ENCODE measurements at regions not wholly inside any gene's neighbourhood (a gene's known extent, or its start where the extent isn't known, plus 50 kb on each side); places are given as distances from the start of the nearest gene placed in this dataset.
A peak's percentile ranks its signal among the peaks of the same experiment; 100 is the strongest.

- Histone ChIP-seq H3K27ac (ENCODE audit: low read depth in 2 of 2, low read length in 2 of 2) (no peak overlapping the region), H3K27me3 (ENCODE audit: control insufficient read depth, insufficient read depth, low read length) (no peaks in the 10 kb centered on the region), H3K4me1 (ENCODE audit: control insufficient read depth in 2 of 3, insufficient read depth in 2 of 3, low read depth in 1 of 3, low read length in 3 of 3) (no peaks in the 10 kb centered on the region), H3K4me3 (ENCODE audit: low read length in 3 of 3) (no peak overlapping the region), H3K9me3 (ENCODE audit: control insufficient read depth in 2 of 3, insufficient read depth in 1 of 3, low read length in 3 of 3) (no peaks in the 10 kb centered on the region), H3K9ac (ENCODE audit: low read length in 3 of 3) (no peak overlapping the region), H3K36me3 (ENCODE audit: control insufficient read depth in 2 of 3, insufficient read depth in 3 of 3, low read length in 3 of 3) (no peaks in the 10 kb centered on the region)
- FAIRE-seq (no peak), DNase-seq (no peak)
- intact Hi-C loops (cut with DNase I): no loop called here
- TF ChIP-seq, protein P1, sequence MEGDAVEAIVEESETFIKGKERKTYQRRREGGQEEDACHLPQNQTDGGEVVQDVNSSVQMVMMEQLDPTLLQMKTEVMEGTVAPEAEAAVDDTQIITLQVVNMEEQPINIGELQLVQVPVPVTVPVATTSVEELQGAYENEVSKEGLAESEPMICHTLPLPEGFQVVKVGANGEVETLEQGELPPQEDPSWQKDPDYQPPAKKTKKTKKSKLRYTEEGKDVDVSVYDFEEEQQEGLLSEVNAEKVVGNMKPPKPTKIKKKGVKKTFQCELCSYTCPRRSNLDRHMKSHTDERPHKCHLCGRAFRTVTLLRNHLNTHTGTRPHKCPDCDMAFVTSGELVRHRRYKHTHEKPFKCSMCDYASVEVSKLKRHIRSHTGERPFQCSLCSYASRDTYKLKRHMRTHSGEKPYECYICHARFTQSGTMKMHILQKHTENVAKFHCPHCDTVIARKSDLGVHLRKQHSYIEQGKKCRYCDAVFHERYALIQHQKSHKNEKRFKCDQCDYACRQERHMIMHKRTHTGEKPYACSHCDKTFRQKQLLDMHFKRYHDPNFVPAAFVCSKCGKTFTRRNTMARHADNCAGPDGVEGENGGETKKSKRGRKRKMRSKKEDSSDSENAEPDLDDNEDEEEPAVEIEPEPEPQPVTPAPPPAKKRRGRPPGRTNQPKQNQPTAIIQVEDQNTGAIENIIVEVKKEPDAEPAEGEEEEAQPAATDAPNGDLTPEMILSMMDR (IDR thresholded peaks at IDR 0.05; ENCODE audit: borderline replicate concordance, extremely low read depth, insufficient read depth): no peak
These were observed 1096.0 kb upstream of the FLRT2 start for GRCh38 chr14:84433961-84434360.

DNA sequence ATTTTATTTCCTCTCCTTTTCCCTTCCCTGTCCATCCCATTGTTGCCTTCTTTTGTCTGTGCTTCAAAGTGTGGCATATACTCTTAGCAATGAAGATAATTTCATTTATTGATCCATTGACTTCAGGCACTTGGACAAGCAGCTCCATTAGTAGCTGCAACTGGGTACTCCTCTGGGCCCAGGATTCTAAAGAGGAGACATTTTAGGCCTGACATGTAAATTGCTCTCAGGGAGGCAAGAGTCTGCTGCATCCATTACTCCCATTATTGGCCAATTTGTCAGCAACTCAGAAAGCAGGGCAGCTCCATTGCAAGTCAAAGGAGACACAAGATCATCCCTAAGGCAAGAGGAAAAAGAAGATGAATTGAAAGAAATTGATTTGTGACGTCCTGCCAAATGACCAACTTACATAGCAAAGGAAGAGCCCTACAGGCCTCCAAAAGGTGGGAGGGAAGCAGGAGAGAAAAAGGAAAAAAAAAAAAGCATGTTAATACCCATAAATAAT lies 1094.1 kb upstream of the FLRT2 start:
- no peak overlapping the region for H3K27ac ChIP-seq (ENCODE audit: low read depth in 2 of 2, low read length in 2 of 2)
- no peaks in the 10 kb centered on the region for H3K36me3 ChIP-seq (ENCODE audit: control insufficient read depth in 2 of 3, insufficient read depth in 3 of 3, low read length in 3 of 3)
- H3K9ac ChIP-seq (ENCODE audit: low read length in 3 of 3): no peak overlapping the region
- DNase-seq (no peak), FAIRE-seq (no peak)
- intact Hi-C loops (cut with DNase I): no loop called here
- no peaks in the 10 kb centered on the region for H3K27me3 ChIP-seq (ENCODE audit: control insufficient read depth, insufficient read depth, low read length)
- no peak overlapping the region for H3K4me3 ChIP-seq (ENCODE audit: low read length in 3 of 3)
- H3K9me3 ChIP-seq (ENCODE audit: control insufficient read depth in 2 of 3, insufficient read depth in 1 of 3, low read length in 3 of 3): no peaks in the 10 kb centered on the region
- H3K4me1 ChIP-seq (ENCODE audit: control insufficient read depth in 2 of 3, insufficient read depth in 2 of 3, low read depth in 1 of 3, low read length in 3 of 3): no peaks in the 10 kb centered on the region
- TF ChIP-seq, protein P1 (IDR thresholded peaks at IDR 0.05; ENCODE audit: borderline replicate concordance, extremely low read depth, insufficient read depth): no peak

GRCh38 chr14:84436528-84436927 lies 1093.4 kb upstream of the FLRT2 start:
- no peak for FAIRE-seq
- H3K27ac ChIP-seq (ENCODE audit: low read depth in 2 of 2, low read length in 2 of 2): no peak overlapping the region
- no peaks in the 10 kb centered on the region for H3K9me3 ChIP-seq (ENCODE audit: control insufficient read depth in 2 of 3, insufficient read depth in 1 of 3, low read length in 3 of 3)
- peak in 2 of 5 donors; percentile 30 to 38 for DNase-seq
- H3K27me3 ChIP-seq (ENCODE audit: control insufficient read depth, insufficient read depth, low read length): no peaks in the 10 kb centered on the region
- H3K4me3 ChIP-seq (ENCODE audit: low read length in 3 of 3): no peak overlapping the region
- no peaks in the 10 kb centered on the region for H3K36me3 ChIP-seq (ENCODE audit: control insufficient read depth in 2 of 3, insufficient read depth in 3 of 3, low read length in 3 of 3)
- intact Hi-C loops (cut with DNase I): no loop called here
- no peaks in the 10 kb centered on the region for H3K4me1 ChIP-seq (ENCODE audit: control insufficient read depth in 2 of 3, insufficient read depth in 2 of 3, low read depth in 1 of 3, low read length in 3 of 3)
- TF ChIP-seq, protein P1 (IDR thresholded peaks at IDR 0.05; ENCODE audit: borderline replicate concordance, extremely low read depth, insufficient read depth): no peak
- no peak overlapping the region for H3K9ac ChIP-seq (ENCODE audit: low read length in 3 of 3)

DNA sequence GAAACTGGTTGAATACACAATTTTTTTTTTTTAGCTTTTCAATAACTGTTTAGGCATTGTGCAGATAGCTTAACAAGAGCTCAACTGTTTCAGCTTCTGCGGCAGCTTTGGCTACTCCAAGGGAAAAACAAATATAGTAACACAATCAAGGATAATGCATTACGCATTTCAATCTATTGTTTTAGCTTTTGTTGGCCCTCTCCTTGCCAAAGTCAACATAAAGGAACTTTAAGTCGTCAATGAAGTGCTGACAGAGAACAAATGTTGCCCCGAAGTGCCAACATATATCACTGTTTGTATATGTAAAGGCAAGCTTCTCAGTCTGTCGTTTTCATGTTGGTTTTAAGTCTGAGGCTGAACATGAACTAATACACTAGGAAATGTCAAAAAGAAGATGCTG lies 1087.4 kb upstream of the FLRT2 start:
- Histone ChIP-seq H3K9me3 (ENCODE audit: control insufficient read depth in 2 of 3, insufficient read depth in 1 of 3, low read length in 3 of 3) (no peaks in the 10 kb centered on the region), H3K36me3 (ENCODE audit: control insufficient read depth in 2 of 3, insufficient read depth in 3 of 3, low read length in 3 of 3) (no peaks in the 10 kb centered on the region), H3K27me3 (ENCODE audit: control insufficient read depth, insufficient read depth, low read length) (no peaks in the 10 kb centered on the region), H3K4me1 (ENCODE audit: control insufficient read depth in 2 of 3, insufficient read depth in 2 of 3, low read depth in 1 of 3, low read length in 3 of 3) (no peaks in the 10 kb centered on the region), H3K9ac (ENCODE audit: low read length in 3 of 3) (no peak overlapping the region), H3K27ac (ENCODE audit: low read depth in 2 of 2, low read length in 2 of 2) (no peak overlapping the region), H3K4me3 (ENCODE audit: low read length in 3 of 3) (no peak overlapping the region)
- peak in 2 of 5 donors; percentile 21 to 55 for DNase-seq
- no peak for FAIRE-seq
- TF ChIP-seq, protein P1 (IDR thresholded peaks at IDR 0.05; ENCODE audit: borderline replicate concordance, extremely low read depth, insufficient read depth): no peak
- intact Hi-C loops (cut with DNase I): no loop called here

Data from kidney (tissue), 13 donors.